ENCODE measurements at regions not wholly inside any gene's neighbourhood (a gene's known extent, or its start where the extent isn't known, plus 50 kb on each side); places are given as distances from the start of the nearest gene placed in this dataset.

- no peak for TF ChIP-seq CTCF (IDR thresholded peaks at IDR 0.05)
- TF ChIP-seq POLR2A (IDR thresholded peaks at IDR 0.05): no peak
Observed at GRCh38 chr1:216849146-216849545, 125.9 kb upstream of the ESRRG start.

All from adrenal gland (tissue), 5 donors.